HG03558 (cell line): ENCODE measurements at regions not wholly inside any gene's neighbourhood (a gene's known extent, or its start where the extent isn't known, plus 50 kb on each side); places are given as distances from the start of the nearest gene placed in this dataset.

Experiments used
- ATAC-seq: cut with Tn5 transposase; IDR thresholded peaks from one replicate; pipeline ENCODE4 v1.9.1; 2021; ENCODE audit warnings: moderate number of reproducible peaks; ENCODE audit not compliant: unreplicated experiment; ENCODE audit errors: extremely low read depth

DNA sequence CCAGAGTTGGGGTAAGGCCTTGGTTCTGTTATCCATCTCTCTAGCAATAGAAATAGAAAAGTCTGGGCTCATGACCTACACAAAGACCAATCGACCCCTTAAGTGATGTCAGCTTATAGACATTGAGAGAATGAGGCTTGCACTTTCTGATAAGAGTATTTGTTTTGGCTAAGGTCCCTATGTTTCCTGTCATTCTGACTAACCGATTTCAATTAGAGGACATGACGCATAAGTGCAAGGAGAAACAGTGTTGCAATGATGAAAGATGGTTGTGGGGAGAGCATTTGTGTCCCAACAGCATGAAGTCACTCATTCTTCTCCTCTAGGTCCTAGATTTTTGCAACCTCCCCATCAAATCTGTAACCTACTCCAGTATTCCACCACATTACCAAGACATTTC is 255.1 kb downstream of the MAT2B start:
- ATAC-seq = no peak

DNA sequence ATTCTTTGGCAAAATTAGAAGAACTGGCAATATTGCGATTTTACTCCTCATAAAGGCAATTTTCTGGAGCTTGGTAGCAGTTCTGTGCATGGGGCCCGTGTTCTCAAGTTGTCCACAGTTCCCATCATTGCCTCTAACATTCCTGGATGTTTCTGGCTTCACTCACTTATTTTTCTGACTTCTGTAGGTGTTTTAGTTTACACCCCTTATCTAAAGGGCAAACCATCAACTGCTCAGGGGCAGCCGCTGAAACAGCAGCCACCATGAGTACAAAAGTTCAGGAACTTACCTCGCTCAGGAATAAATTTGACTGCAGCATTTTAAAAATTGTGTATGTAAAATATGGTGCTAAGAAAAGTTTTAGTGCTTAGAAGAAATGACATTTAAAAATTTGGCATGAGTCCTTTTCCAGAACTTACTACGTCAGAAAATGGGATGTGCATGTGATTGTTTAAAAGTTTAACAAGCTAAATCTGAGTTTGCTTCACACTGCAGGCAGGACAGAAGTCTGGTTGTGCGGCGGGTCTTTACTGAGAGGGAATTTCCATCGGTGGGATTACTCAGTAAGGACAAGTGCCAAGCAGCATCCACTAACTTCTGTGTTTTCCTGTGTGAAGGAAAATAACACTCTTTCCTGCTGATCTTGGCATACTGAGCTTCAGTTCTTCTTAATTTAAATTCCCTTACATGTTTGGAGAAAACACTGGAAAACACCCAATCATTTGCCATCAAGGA is 261.7 kb downstream of the MAT2B start:
- no peak for ATAC-seq

DNA sequence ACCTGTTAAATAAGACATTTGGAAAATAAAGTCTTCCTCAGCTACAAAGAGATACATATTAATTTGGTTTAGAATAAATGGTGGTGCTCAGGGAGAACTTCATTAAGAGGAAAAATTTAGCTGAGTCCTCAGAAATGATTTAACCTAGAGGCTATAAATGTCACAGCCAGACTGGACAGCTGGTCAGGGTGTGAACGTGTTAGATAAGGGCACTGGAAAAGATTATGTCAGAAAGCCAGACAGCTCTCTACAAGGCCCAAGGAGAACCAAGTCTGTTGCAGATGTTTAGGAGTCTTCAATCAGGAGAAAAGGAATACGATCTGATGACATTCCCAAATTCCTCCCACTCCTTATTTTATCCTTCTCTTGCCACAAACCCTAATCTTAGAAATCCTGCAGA is 265.2 kb downstream of the MAT2B start:
- no peak for ATAC-seq

DNA sequence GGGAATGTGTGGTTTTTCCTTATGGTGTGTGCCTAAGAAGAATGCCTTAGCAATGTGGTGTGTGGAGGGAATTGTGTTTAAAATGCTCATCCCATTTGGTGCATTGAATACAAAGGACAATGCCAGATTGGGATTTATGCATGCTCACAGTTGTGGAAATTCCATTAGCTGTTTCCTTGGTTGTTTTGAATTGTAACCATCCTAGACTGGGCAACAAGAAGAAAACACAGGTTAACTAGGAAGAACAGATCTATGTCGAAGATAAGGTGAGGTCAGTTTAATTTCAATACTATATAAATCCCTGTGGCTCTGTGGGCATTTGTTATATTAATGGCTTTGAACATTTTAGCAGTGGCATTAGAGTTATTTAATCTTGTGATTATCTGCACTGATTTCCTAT is 266.8 kb downstream of the MAT2B start:
- no peak for ATAC-seq

DNA sequence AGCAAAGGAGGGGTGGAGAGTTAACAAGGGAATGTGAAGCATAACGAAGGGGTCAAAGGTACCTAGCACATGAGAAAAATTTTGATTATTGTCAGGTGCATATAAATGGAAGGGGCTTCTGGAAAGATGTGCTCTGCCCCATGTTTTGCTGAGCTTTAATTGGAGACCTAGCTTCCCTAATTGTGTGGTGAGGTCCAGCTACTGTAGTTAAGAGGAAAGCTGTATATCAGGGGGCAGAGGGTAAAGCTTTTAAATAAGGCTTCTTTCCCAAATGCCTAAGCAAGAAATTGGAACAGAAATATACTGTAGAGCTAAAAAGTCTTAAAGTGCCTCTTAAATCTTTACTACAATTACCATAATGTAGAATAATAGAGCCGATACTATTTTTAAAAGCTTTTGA is 267.2 kb downstream of the MAT2B start:
- no peak for ATAC-seq

DNA sequence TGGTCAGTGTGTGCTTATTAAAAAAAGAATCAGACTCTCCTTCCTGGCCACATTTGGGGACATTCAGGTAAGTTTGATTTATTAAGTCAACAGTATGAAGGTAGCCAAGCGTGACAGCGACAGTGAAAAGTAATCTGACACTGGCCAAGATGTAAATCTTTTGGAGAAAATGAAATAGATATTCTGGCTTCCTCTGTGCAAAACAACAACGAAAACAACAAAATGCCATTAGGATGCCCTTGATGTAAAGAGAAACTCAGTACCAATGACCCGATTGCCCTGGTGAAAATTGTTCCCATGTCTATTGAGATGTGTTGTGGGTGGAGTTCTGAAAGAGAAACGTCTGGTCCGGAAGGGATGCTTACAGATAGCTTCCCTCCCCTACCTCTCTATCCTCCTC is 267.8 kb downstream of the MAT2B start:
- ATAC-seq = no peak

DNA sequence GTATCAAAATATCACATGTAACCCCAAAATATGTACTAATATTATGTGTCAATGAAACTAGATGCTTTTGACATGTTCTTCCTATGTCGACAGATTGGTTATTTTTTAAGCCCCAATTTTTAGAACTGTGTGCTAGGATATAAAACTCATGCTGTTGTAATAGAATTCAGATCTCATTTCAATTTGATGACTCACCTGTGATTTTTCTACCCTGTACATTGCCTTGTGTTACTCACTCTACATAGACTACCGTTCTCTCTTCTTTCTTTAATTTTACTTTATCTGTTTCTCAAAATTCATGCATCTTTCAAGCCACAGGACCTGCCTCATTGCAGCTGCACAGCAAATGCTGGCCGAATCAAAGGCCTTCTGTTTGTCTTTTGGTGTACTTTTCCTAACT is 284.5 kb downstream of the MAT2B start:
- ATAC-seq = no peak

DNA sequence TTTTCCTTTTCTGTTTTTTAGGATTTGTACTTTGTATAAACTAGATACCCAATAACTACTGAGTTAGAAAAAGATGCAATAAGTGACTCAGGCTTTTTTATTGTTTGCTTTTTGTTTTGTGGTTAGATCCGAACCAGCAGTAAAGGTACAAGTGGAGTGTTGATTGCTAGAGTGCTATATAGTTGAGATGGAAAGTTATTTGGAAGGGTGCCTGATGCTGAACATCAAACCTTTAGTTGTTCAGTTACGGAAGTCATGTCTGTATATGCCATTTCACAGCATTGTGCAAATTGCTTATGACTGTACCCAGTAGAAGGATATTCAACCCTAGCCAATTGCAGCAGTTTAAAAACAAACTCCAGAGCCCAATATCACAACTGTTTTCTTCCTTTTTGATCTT is 285.1 kb downstream of the MAT2B start:
- ATAC-seq = no peak

DNA sequence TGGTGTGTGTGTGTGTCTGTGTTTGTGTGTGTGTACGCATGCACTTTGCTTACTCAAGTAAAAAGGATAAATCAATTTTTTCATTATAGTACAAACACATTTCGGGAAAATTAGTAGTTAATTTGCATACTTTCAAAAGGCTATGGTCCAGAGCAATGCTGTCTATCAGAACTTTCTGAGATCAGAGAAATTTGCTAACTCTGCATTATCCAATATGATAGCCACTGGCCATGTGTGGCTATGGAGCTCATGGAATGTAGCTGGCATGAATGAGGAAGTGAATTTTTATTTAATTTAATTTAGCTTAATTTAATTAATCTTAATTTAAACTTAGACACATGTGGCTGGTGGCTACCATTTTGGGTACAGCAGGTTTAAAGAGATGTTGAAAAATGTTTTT is 289.6 kb downstream of the MAT2B start:
- no peak for ATAC-seq

DNA sequence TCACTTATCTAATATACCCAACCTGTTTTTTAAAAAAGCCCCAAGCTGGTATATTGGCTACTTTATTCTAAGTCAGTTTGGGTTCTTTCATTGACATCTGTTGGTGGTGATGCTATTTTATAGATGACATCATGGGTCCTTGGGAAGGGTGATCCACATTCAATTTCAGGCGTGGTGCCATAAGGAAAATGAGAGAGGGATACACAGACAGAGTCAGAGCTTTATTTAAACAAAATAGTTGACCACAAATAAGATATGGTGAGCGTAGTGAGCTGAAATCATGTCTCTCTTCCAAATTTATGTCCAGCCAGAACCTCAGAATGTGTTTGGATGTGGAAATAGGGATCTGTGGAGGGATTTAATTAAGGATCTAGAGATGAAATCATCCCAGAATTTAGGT is 302.4 kb downstream of the MAT2B start:
- no peak for ATAC-seq

DNA sequence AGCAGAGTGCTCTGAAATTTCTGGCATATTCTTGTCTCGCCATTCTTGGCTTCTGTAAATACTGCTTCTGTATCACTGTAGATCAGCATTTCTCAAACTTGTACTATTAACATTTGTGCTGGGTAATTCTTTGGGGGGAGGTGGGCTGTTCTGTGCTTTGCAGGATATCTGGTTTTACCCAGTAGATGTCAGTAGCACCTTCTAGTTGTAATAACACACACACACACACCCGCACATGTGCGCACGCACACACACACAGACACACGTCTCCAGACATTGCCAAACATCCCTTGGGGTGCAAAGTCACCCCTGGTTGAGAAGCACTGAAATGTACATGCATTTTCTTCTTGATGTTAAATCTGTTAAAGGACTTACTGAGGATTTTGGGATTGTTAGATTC is 304.1 kb downstream of the MAT2B start:
- ATAC-seq = no peak

DNA sequence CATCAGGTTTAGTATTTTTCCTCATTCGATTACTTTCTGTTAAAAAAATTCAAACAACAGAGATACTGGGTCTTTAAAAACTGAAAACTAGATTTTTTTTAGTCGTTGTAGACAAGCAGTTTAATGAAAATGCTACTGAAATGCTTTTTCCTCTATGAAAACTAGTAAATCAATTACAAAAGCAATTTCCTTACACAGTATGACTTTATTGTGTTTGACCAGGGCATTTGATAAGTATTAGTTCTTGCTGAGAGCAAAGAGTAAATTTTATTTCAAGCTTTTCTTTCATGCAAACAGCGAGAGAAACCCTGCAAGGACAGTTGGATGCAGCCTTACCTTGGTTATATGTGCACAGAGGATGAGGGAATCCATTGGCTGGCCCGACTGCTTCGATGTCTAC is 308.5 kb downstream of the MAT2B start:
- ATAC-seq = no peak

DNA sequence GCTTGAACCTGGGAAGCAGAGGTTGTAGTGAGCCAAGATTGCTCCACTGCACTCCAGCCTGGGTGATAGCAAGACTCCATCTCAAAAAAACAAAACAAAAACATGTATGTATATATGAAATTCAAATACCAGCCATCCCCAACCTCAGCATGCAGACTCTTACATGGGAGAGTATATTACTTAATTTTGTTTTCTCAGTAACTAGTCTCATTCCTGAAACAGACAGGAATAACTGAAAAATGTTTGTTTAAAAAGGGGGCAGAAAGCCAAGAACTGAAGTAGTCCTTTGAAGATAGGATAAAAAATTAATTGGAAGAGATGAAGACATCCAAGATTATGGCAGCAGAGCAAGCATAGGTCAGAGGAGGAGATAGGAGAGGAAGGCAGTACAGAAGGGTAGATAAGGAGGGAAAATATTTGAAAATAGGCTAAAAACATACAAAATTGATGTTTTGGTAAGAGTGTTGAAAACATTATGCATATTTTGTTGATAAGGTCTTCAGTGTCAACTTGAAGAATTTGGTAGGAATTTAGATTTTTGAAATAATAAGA is 309.9 kb downstream of the MAT2B start:
- no peak for ATAC-seq

DNA sequence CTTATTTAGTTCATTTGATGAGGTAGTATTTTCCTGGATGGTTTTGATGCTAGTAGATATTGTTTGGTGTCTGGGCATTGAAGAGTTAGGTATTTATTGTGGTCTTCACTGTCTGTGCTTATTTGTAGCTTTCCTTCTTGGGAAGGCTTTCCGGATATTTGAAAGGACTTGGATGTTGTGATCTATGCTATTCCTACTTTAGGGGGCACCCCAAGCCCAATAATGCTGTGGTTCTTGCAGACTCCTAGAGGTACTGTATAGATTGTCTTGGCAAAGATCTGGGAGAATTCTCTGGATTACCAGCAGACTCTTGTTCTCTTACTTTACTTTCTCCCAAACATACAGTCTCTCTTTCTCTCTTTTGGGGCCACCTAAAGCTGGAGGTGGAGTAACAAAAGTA is 315.7 kb downstream of the MAT2B start:
- no peak for ATAC-seq

DNA sequence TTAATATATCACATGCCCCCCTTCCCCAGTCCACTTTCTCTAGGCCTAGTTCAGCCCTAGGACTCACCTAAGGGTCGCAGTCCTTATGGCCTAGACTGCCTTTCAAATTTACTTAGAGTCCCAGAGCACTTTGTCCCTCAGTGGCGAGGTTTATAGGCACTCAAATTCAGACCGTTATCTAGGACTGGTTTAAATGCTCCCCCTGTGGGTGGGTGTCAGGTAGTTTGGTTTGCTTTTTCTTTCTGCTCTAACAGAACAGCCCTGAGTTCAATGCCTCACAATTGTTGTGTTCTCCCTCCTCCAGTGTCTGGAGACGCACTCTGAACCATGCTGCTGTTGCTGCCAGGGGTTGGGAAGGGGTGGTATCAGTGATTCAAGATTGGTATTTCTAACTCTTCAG is 317.1 kb downstream of the MAT2B start:
- no peak for ATAC-seq

DNA sequence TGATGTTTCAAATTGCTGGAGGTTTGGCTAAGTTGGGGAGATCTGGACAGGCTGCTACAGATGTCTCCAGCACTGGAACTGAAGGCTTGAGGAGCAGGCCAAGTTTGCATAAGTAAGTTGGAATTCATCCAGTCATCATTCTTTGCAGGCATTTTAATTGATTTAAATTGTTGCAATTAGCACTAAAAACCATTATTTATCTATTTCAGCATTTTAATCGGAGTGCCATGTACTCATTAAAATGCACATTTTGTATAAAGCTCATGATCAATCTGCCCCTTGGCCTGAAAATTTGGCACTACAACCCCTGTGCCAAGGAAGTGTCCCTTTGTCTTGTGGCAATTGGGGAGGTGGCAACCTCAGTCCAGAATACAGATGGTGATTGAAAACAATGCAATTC is 320.2 kb downstream of the MAT2B start:
- no peak for ATAC-seq

DNA sequence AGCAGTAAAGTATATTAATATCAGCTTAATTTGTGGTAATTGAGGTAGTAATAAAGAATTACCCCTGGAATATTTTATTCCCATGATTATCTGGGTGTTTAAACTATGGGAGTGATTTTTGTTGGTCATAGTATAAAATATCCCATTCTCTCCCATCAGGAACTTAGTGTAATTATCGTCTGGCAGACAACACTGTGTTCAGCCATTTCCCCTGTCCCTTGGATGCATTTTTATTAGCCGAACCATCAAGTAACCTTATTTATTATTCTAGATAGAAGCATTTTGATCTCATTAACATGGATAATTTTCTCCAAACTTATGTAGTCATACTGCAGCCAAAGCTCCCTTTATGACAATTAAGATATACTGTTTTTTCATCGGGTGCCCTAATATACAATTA is 320.8 kb downstream of the MAT2B start:
- no peak for ATAC-seq

DNA sequence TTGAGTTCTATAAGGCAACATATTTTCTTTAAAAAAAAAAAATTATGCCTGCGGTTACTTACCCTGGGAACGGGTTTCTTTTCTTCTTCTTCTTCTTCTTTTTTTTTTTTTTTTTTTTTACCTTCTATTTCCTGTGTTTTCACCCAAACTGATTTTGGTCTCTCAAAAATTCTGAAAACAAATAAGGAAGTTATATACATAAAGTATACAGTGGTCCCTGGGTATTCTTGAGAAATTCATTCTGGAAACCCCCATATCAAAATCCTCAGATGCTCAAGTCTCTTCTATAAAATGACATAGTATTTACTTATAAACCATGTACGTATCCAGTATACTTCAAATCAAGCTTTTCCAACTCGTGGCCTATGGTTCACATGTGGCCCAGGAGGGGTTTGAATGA is 326.7 kb downstream of the MAT2B start:
- no peak for ATAC-seq

DNA sequence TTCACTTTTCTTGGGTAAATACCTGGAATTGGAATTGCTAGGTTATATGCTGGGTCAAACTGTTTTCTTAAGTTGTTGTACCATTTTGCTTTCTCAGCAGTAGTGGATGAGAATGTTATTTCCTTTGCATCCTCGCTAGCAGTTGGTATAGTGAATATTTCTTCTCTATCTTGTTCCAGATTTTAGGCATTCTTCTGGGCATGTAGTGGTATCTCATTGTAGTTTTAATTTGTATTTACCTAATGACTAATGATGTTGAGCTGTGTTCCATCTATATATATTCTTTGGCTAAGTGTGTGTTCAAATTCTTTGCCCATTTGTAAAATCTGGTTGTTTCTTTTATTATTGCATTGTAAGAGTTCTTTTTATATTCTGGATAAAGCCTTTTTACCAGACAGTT is 333.3 kb downstream of the MAT2B start:
- ATAC-seq = no peak

DNA sequence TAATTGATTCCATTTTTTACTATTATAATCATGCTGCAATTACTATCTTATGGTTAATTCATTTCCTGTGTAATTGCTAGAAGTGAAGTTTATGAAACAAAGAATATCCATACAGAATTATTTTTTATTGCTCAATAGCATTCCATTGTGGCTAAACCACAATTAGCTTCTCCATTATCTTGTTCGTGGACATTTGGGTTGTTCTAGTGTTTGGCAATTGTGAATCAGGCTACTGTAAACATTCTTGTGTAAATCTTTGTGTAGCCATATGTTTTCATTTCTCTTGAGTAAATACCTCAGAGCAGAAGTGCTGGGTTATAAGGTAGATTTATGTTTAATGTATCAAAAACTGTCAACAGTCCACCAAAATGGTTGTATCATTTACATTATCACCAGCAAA is 341.1 kb downstream of the MAT2B start:
- no peak for ATAC-seq

DNA sequence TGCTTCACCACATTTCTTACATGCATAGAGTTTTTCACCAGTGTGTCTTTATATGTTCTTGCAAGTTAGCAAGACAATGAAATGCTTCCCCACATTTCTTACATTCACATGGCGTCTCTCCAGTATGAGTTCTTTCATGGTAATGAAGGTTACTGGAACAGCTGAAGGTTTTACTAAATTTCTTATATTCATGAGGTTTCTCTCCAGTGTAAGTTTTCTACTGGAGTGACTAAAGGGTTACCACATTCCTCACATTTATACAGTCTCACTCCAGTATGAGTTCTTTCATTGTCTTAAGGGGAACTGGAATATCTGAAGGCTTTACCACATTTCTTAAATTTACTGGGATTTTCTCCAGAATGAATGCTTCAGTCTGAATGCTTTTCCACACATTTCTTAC is 350.3 kb downstream of the MAT2B start:
- no peak for ATAC-seq

DNA sequence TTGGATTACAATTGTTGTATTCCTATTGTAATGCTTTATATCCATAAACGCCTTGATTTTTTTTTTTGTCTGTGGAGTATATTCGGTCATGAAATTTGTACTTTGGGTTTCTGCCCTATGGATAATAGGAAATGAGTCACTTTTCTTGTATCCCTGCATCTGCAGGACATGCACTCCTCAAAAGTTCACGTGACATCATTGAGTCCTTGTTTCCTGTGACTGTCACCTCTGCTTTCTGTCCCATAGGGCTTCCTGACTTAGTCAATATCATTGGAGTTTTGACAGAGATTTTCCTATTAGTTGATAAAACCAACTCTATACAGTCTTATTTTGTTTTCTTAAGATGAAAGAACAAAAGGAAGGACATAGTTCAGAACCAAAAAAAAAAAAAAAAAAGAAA is 356.3 kb downstream of the MAT2B start:
- ATAC-seq = no peak

DNA sequence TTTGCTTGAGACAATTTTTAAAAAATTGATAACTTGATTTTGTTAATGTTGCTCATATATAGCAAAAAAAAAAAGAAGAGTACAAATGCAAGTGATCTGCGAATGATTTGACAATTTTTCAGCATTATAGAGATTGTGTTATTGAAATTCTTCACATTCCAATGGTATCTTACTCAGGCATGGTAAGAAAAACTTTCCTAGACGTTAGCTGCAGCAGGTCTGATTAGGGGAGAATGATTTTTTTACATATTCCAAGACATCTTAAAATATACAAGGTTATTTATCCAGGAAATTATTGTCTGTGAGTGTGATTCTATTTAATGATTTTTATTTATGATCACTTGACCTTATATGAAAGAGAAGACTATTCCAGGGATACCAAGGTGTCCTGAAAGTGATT is 361.9 kb downstream of the MAT2B start:
- ATAC-seq = no peak
